HepG2 (cell line): ENCODE measurements at regions not wholly inside any gene's neighbourhood (a gene's known extent, or its start where the extent isn't known, plus 50 kb on each side); places are given as distances from the start of the nearest gene placed in this dataset.

ENCODE experiments used
- CTCF ChIP-seq: sonication (generic); formaldehyde crosslinking; IDR thresholded peaks from 2 replicates; pipeline ENCODE4 v1.5.0; 2020; ENCODE audit warnings: mild to moderate bottlenecking, missing genetic modification reagents, moderate library complexity
- NCOA5 ChIP-seq: sonication (generic); formaldehyde crosslinking; IDR thresholded peaks from 2 replicates; pipeline ENCODE4 v1.4.0; 2020; ENCODE audit warnings: missing genetic modification reagents

GRCh38 chr21:28237661-28238060 is 755.0 kb downstream of the LTN1 start:
- TF ChIP-seq NCOA5 (CRISPR knock-in tag) (no peak), CTCF (CRISPR knock-in tag) (no peak)
